IMR-90 (cell line): ENCODE measurements at regions not wholly inside any gene's neighbourhood (a gene's known extent, or its start where the extent isn't known, plus 50 kb on each side); places are given as distances from the start of the nearest gene placed in this dataset.

Experiments used
- ATAC-seq: fragments of 200-7000 bp; cut with Tn5 transposase; 2 replicates; pipeline ENCODE4 v1.9.1; 2020; ENCODE audit warnings: low read depth, mild to moderate bottlenecking, moderate library complexity
- BruUV-seq: library from RNA; stranded (reverse); fragments of 400-500 nt; replicated peaks from 2 replicates; lab custom pipeline; 2021; lab: Mats Ljungman, UMichigan
- CTCF ChIA-PET: fragments of 300-600 bp; formaldehyde crosslinking; extraction: SDS; loops from one replicate; lab custom pipeline; 2021; ENCODE audit warnings: antibody characterized with exemption; lab: Yijun Ruan, JAX
- POLR2A ChIA-PET: fragments of 300-600 bp; sonication (Branson Sonifier 250); formaldehyde crosslinking; loops from one replicate; lab custom pipeline; 2022; ENCODE audit warnings: antibody characterized with exemption; ENCODE audit not compliant: unreplicated experiment; lab: Charles Lee
- DNase-seq: peaks from one replicate; pipeline ENCODE4 v3.0.0; 2013
- H2AFZ ChIP-seq: replicated peaks from 2 replicates; pipeline ENCODE3; 2013; ENCODE audit warnings: low read length, mild to moderate bottlenecking; ENCODE audit not compliant: poor library complexity
- H2AK5ac ChIP-seq: 2 replicates; pipeline ENCODE4 v1.6.1; 2013; ENCODE audit warnings: low read depth, low read length, inconsistent platforms
- H2AK9ac ChIP-seq: replicated peaks from 2 replicates; pipeline ENCODE3; 2013; ENCODE audit warnings: mild to moderate bottlenecking, low read depth, low read length, moderate library complexity; ENCODE audit not compliant: poor library complexity
- H2BK120ac ChIP-seq: 2 replicates; pipeline ENCODE4 v1.6.1; 2013; ENCODE audit warnings: low read depth, low read length, inconsistent platforms
- H2BK15ac ChIP-seq: 3 replicates; pipeline ENCODE4 v1.6.1; 2013; ENCODE audit warnings: low read depth, low read length, inconsistent platforms
- H2BK20ac ChIP-seq: 2 replicates; pipeline ENCODE4 v1.6.1; 2013; ENCODE audit warnings: low read depth, mild to moderate bottlenecking, inconsistent platforms, low read length, moderate library complexity
- H2BK5ac ChIP-seq: 2 replicates; pipeline ENCODE4 v1.6.1; 2013; ENCODE audit warnings: mild to moderate bottlenecking, low read depth, low read length, inconsistent platforms; ENCODE audit not compliant: poor library complexity, severe bottlenecking
- H3K14ac ChIP-seq: replicated peaks from 2 replicates; pipeline ENCODE4 v1.6.1; 2013; ENCODE audit warnings: low read depth, low read length, inconsistent platforms
- H3K18ac ChIP-seq: 2 replicates; pipeline ENCODE4 v1.6.1; 2013; ENCODE audit warnings: low read depth, low read length, control low read depth
- H3K23ac ChIP-seq: 2 replicates; pipeline ENCODE4 v1.6.1; 2013; ENCODE audit warnings: low read depth, low read length, inconsistent platforms
- H3K27ac ChIP-seq: 2 replicates; pipeline ENCODE4 v1.5.1; 2013; ENCODE audit warnings: mild to moderate bottlenecking, control low read depth, low read length; ENCODE audit not compliant: insufficient read depth
- H3K27me3 ChIP-seq: 2 replicates; pipeline ENCODE4 v1.6.1; 2013; ENCODE audit warnings: low read length; ENCODE audit not compliant: control insufficient read depth, insufficient read depth
- H3K36me3 ChIP-seq: 2 replicates; pipeline ENCODE4 v1.6.1; 2013; ENCODE audit warnings: low read length, mixed read lengths; ENCODE audit not compliant: control insufficient read depth, insufficient read depth
- H3K4ac ChIP-seq: 2 replicates; pipeline ENCODE4 v1.6.1; 2013; ENCODE audit warnings: low read depth, low read length, inconsistent platforms
- H3K4me1 ChIP-seq: 2 replicates; pipeline ENCODE4 v1.6.1; 2013; ENCODE audit warnings: low read length, mixed read lengths; ENCODE audit not compliant: control insufficient read depth, insufficient read depth
- H3K4me2 ChIP-seq: 2 replicates; pipeline ENCODE4 v1.6.1; 2013; ENCODE audit warnings: low read depth, mild to moderate bottlenecking, control low read depth, low read length, moderate library complexity
- H3K4me3 ChIP-seq: 2 replicates; pipeline ENCODE4 v1.5.1; 2013; ENCODE audit warnings: low read depth, mild to moderate bottlenecking, control low read depth, low read length, moderate library complexity; ENCODE audit not compliant: insufficient read depth
- H3K56ac ChIP-seq: 2 replicates; pipeline ENCODE4 v1.6.1; 2013; ENCODE audit warnings: low read length, inconsistent platforms; ENCODE audit not compliant: insufficient read depth; ENCODE audit errors: extremely low read depth
- H3K79me1 ChIP-seq, 2 experiments: 2 replicates each; pipeline ENCODE4 v1.6.1; 2013; ENCODE audit warnings: low read length in 2 of 2, inconsistent platforms in 1 of 2, low read depth in 1 of 2
- H3K9ac ChIP-seq: 2 replicates; pipeline ENCODE4 v1.6.1; 2013; ENCODE audit warnings: low read depth, low read length, control low read depth
- H3K9me1 ChIP-seq: 2 replicates; pipeline ENCODE4 v1.6.1; 2013; ENCODE audit warnings: low read length, inconsistent platforms; ENCODE audit not compliant: insufficient read depth
- H3K9me3 ChIP-seq: 2 replicates; pipeline ENCODE4 v1.6.1; 2013; ENCODE audit warnings: low read length; ENCODE audit not compliant: control insufficient read depth, insufficient read depth
- H4K20me1 ChIP-seq: 2 replicates; pipeline ENCODE4 v1.6.1; 2013; ENCODE audit warnings: low read length, inconsistent platforms; ENCODE audit not compliant: insufficient read depth
- H4K5ac ChIP-seq: 2 replicates; pipeline ENCODE4 v1.6.1; 2013; ENCODE audit warnings: mild to moderate bottlenecking, low read depth, low read length, control low read depth
- H4K8ac ChIP-seq, 2 experiments: 2 replicates each; pipeline ENCODE4 v1.6.1; 2013; ENCODE audit warnings: low read depth in 2 of 2, low read length in 2 of 2, control low read depth in 1 of 2, inconsistent platforms in 1 of 2
- H4K91ac ChIP-seq: 2 replicates; pipeline ENCODE4 v1.6.1; 2013; ENCODE audit warnings: low read depth, low read length, inconsistent platforms; ENCODE audit not compliant: insufficient read depth
- CEBPB ChIP-seq: IDR thresholded peaks from 2 replicates; pipeline ENCODE4 v1.6.1; 2012; ENCODE audit warnings: low read depth, low read length, improper control_type of control experiment
- CHD1 ChIP-seq: IDR thresholded peaks from 2 replicates; pipeline ENCODE4 v1.6.1; 2012; ENCODE audit warnings: low read depth, low read length, improper control_type of control experiment
- FOS ChIP-seq: fragments of 150-350 bp; IDR thresholded peaks from 2 replicates; pipeline ENCODE4 v1.6.1; 2016; ENCODE audit warnings: low read depth, low read length
- MAFK ChIP-seq: IDR thresholded peaks from 2 replicates; pipeline ENCODE4 v1.6.1; 2012; ENCODE audit warnings: low read depth, low read length, improper control_type of control experiment
- MAZ ChIP-seq: IDR thresholded peaks from 2 replicates; pipeline ENCODE4 v1.6.1; 2012; ENCODE audit warnings: low read depth, mild to moderate bottlenecking, low read length, improper control_type of control experiment, moderate library complexity, borderline replicate concordance
- MXI1 ChIP-seq: IDR thresholded peaks from 2 replicates; pipeline ENCODE4 v1.6.1; 2012; ENCODE audit warnings: low read depth, mild to moderate bottlenecking, low read length, moderate library complexity, borderline replicate concordance
- NFE2L2 ChIP-seq: fragments of 150-350 bp; IDR thresholded peaks from 2 replicates; pipeline ENCODE4 v1.6.1; 2016; ENCODE audit warnings: low read depth, mild to moderate bottlenecking, low read length
- RAD21 ChIP-seq: IDR thresholded peaks from 2 replicates; pipeline ENCODE4 v1.6.1; 2012; ENCODE audit warnings: low read length, improper control_type of control experiment
- RCOR1 ChIP-seq: IDR thresholded peaks from 2 replicates; pipeline ENCODE4 v1.6.1; 2012; ENCODE audit warnings: mild to moderate bottlenecking, low read length, improper control_type of control experiment; ENCODE audit not compliant: insufficient replicate concordance
- RFX5 ChIP-seq: IDR thresholded peaks from 2 replicates; pipeline ENCODE4 v1.8.0; 2012; ENCODE audit warnings: low read depth, mild to moderate bottlenecking, low read length, moderate library complexity
- SMC3 ChIP-seq: fragments of 150-350 bp; IDR thresholded peaks from 2 replicates; pipeline ENCODE4 v1.6.1; 2016; ENCODE audit warnings: low read depth, mild to moderate bottlenecking, antibody characterized with exemption, low read length, moderate library complexity
- WGBS, 2 experiments: methylation state at CpG; one replicate each; pipeline versions ENCODE4 v1.1.5 to v1.1.7; 2013; ENCODE audit warnings: missing lambda C conversion rate in 2 of 2; ENCODE audit not compliant: insufficient read length in 1 of 2; ENCODE audit errors: extremely low coverage in 2 of 2; 5-methylcytosine and 5-hydroxymethylcytosine counted together
- dilution Hi-C: fragments of 300-500 bp; cut with HindIII; formaldehyde crosslinking; loops from one replicate; pipeline ENCODE4 v1.14.3; 2018; ENCODE audit warnings: low sequenced_read_pairs; ENCODE audit not compliant: unreplicated experiment
- in situ Hi-C: fragments of 300-500 bp; cut with MboI; formaldehyde crosslinking; loops from 3 replicates; pipeline ENCODE4 v1.14.3; 2019; ENCODE audit warnings: low sequenced_read_pairs, inconsistent platforms, mixed read lengths
- intact Hi-C: fragments of 100-400 bp; cut with micrococcal nuclease; formaldehyde crosslinking; loops from 2 replicates; pipeline ENCODE4 v1.10.0; 2022
- TF ChIP-seq, protein P1 (sequence below): fragments of 150-350 bp; IDR thresholded peaks from 2 replicates; pipeline ENCODE4 v1.6.1; 2017; ENCODE audit warnings: mild to moderate bottlenecking, antibody characterized with exemption, low read length, low read depth

DNA sequence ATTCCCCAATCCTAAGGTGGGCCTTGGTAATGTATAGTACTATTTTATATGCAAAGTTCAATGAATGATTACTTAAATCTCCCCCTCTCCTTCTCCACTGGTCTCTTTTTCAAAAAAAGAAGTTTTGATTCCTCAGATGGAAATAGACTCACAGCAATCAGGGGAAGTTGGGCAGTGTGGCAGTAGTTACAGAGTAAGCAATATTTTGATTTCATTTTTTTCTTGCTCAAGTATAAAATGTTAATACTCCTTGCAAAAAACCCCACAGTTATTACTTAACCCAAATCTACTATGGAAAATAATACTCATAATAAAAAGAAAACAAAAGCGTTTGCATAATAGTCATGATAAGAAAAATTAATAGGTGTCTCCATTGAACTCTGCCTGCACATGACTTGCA, 56.9 kb upstream of the CXCL8 start:
- no peak overlapping the region for H3K27ac ChIP-seq
- H3K4me1 ChIP-seq, result peaks cover 3% of the 10 kb centered on the region
- H4K8ac ChIP-seq, result no peak overlapping the region
- in situ Hi-C loops, result no loop called here
- no peak overlapping the region for H2AFZ ChIP-seq
- no peak overlapping the region for H4K5ac ChIP-seq
- TF ChIP-seq NFE2L2, result no peak
- no peak for TF ChIP-seq MAFK
- no peak for TF ChIP-seq RFX5
- no peak for TF ChIP-seq SMC3
- TF ChIP-seq, protein P1, sequence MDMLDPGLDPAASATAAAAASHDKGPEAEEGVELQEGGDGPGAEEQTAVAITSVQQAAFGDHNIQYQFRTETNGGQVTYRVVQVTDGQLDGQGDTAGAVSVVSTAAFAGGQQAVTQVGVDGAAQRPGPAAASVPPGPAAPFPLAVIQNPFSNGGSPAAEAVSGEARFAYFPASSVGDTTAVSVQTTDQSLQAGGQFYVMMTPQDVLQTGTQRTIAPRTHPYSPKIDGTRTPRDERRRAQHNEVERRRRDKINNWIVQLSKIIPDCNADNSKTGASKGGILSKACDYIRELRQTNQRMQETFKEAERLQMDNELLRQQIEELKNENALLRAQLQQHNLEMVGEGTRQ, result no peak
- no peak for TF ChIP-seq RAD21
- TF ChIP-seq FOS, result no peak
- TF ChIP-seq MXI1, result no peak
- no peak for TF ChIP-seq CHD1
- TF ChIP-seq CEBPB, result no peak
- TF ChIP-seq MAZ, result no peak
- TF ChIP-seq RCOR1, result no peak
- H3K4ac ChIP-seq, result no peak overlapping the region
- intact Hi-C loops, result no loop called here
- no peak overlapping the region for H3K56ac ChIP-seq
- H2AK5ac ChIP-seq, result no peak overlapping the region
- no peak overlapping the region for H2AK9ac ChIP-seq
- H4K91ac ChIP-seq, result no peak overlapping the region
- H3K9ac ChIP-seq, result no peak overlapping the region
- H2BK15ac ChIP-seq, result no peak overlapping the region
- dilution Hi-C loops, result no loop called here
- H2BK5ac ChIP-seq, result no peak overlapping the region
- WGBS, 2 experiments, result no CpG with 5 or more reads among the region's 1 CpG
- H3K79me1 ChIP-seq, result no peaks in the 10 kb centered on the region
- no peaks in the 10 kb centered on the region for H3K9me3 ChIP-seq
- H3K27me3 ChIP-seq, result no peaks in the 10 kb centered on the region
- no peaks in the 10 kb centered on the region for H3K36me3 ChIP-seq
- H3K23ac ChIP-seq, result no peak overlapping the region
- ChIA-PET CTCF (interaction anchor here (0.6 kb wide), 1 partner anchor 463 kb away, joined by 3 read pairs; no protein-coding TSS in a partner anchor), POLR2A (no interaction called here)
- H2BK20ac ChIP-seq, result no peak overlapping the region
- H3K4me3 ChIP-seq, result no peak overlapping the region
- H4K20me1 ChIP-seq, result no peaks in the 10 kb centered on the region
- DNase-seq (no peak), ATAC-seq (no peak)
- no peak overlapping the region for H3K14ac ChIP-seq
- H2BK120ac ChIP-seq, result no peak overlapping the region
- H3K4me2 ChIP-seq, result no peak overlapping the region
- no peak overlapping the region for H3K18ac ChIP-seq
- no TSS peak for BruUV-seq
- no peaks in the 10 kb centered on the region for H3K9me1 ChIP-seq
